COLO668 (cell line): ENCODE measurements at regions not wholly inside any gene's neighbourhood (a gene's known extent, or its start where the extent isn't known, plus 50 kb on each side); places are given as distances from the start of the nearest gene placed in this dataset.
"Not testable (repeated sequence)": the region's sequence is repeated elsewhere in the genome, so short reads cannot be mapped to it uniquely, and the experiment has no call there.

ENCODE experiments used
- DNase-seq: peaks from one replicate; lab custom pipeline; 2025; ENCODE audit not compliant: unreplicated experiment; lab: John Stamatoyannopoulos, UW

GRCh38 chr12:9413862-9414261 is 193.9 kb downstream of the KLRB1 start:
- not testable (repeated sequence) for DNase-seq

DNA sequence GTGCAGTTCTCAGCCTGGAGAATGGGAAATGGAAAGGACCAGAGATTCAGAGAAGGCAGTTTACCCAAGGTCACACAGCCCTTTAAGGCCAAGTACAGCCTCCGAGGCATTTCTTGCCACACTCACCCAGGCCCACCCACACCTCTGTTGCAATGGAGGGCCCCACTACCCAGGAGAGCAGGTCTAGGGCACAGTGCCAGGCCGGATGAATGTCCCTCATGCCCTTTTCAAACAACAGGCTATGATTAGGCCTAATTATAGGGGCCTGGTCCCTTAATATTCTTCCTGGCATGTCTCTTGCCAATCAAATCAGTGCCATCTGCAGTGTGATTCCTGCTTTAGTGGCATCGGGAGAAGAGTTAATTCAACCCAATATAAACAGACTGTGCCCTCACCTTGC is 195.3 kb downstream of the KLRB1 start:
- DNase-seq = not testable (repeated sequence)

GRCh38 chr12:9411616-9412268 is 196.0 kb downstream of the KLRB1 start:
- DNase-seq = not testable (repeated sequence)

DNA sequence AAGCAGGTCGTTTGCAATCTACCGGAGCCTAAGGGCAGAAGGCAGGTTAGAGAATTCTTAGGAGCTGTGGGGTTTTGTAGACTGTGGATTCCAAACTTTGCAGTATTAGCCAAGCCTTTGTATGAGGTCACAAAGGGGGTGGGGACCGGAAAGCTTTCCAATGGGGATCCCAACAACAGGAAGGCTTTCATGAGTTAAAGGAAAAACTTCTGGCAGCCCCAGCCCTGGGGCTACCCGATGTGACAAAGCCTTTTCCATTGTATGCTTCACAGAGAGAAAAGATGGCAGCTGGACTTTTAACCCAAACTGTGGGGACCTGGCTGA is 199.2 kb upstream of the PZP start:
- DNase-seq = not testable (repeated sequence)

- no peak for DNase-seq
These were observed 198.6 kb upstream of the PZP start for GRCh38 chr12:9406564-9407424.

GRCh38 chr12:9405886-9406563 is 197.8 kb upstream of the PZP start:
- DNase-seq = no peak

DNA sequence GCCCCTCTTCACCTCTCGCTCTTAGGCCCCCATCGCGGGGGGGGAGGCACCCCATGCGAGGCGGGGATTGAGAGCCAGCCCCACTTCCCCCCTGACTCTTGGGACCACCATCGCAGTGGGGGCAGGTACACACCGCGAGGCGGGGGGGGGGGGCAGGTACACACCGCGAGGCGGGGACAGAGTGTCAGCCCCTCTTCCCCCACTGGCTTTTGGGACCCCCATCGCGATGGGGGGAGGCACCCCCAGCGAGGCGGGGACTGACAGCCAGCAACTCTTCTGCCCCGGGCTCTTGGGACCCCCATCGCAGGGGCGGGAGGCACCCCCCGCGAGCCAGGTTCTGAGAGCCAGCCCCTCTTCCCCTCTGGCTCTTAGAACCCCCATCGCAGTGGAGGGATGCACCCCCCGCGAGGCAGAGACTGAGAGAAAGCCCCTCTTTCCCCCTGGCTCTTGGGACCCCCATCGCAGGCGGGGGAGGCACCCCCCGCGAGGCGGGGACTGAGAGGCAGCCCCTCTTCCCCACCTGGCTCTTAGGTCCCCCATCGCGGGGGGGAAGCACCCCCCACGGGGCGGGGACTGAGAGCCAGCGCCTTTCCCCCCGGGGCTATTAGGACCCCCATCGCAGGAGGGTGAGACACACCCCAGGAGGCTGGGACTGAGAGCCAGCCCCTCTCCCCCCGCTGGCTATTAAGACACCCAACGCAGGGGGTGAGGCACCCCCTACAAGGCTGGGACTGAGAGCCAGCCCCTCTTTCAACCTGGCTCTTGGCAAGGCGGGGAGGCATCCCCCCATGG is 196.5 kb upstream of the PZP start:
- no peak for DNase-seq

DNA sequence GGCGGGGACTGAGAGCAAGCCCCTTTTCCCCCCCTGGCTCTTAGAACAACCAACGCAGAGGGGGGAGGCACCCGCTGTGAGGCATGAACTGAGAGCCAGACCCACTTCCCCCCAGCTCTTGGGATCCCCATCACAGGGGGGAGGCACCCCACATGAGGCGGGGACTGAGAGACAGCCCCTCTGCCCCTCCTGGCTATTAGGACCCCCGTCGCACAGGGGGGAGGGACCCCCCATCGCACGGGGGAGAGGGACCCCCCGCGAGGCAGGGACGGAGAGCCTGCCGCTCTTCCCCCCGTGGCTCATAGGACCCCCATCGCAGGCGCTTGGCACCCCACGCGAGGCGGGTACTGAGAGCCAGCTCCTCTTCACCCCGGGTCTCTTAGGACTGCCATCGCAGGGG is 195.8 kb upstream of the PZP start:
- no peak for DNase-seq

GRCh38 chr12:9402432-9403040 is 194.3 kb upstream of the PZP start:
- not testable (repeated sequence) for DNase-seq

DNA sequence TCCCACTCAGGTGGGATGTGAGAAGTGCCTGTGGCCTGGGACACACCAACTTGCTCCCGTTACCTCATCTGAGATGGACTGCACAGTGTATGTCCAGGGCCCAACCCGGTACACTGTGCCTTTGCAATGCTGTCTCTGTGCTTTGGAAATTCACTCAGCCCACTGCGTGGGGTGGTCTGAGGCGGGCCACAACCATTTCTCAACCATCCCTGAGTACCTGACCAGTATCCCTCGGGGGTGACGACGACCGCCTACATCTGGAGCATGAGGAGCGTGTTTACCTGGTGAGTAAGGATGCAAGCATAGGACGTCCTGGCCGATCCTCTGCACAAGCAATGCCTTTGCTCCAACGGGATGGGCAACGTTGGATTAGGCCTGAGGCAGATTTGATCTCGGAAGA is 188.2 kb upstream of the PZP start:
- not testable (repeated sequence) for DNase-seq

- DNase-seq = not testable (repeated sequence)
These were observed 187.0 kb upstream of the PZP start for GRCh38 chr12:9395220-9395619.

DNA sequence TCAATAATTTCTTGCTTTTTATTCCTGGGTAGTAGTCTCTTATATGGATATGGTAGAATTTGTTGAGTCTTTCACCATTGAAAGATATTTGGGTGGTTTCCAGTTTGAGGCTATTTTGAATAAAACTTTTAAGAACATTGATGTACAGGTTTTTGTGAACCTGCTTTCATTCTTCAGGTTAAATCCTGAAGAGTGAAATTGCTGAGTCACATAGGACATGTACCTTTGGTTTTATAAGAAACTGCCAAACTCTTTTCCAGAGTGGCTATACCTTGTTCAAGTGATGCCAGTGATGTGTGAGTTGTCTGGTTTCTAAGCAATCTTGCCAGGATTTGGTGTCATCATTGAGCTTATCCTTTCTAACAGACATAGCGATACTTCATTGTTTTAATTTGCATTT is 184.6 kb upstream of the PZP start:
- no peak for DNase-seq

DNA sequence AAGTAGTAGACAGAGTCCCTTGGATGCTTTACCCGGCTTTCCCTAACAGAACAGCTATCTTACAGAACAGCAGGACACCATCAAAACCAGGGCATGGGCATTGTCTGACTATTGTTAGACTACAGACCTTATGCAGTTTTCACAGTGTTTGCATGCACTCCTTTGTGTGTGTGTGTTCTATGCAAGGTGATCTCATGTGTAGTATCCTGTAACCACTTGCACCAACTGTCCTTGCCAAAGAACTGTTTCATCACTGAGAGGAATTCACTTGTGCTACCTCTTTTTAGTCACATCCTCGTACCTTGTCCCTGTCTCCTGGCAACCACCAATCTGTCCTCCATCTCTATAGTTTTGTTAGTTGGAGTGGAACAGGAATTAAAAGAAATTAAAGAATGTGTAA is 183.6 kb upstream of the PZP start:
- no peak for DNase-seq

DNA sequence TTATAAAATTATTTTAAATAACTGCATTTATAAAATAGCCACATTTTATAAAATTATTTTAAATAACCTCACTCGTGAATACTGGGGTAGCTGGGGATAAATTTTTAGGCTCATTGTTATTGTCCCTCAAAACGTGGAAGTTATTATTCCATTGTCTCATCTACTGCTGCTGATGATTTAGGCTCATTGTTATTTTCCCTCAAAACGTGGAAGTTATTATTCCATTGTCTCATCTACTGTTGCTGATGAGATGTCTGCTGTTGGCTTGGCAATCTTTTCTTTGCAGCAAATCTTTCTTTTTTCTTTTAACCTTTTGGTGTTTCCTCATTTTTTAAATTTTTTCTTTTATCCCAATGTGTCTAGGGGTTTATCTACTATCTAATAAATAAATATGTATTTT is 182.6 kb upstream of the PZP start:
- no peak for DNase-seq

DNA sequence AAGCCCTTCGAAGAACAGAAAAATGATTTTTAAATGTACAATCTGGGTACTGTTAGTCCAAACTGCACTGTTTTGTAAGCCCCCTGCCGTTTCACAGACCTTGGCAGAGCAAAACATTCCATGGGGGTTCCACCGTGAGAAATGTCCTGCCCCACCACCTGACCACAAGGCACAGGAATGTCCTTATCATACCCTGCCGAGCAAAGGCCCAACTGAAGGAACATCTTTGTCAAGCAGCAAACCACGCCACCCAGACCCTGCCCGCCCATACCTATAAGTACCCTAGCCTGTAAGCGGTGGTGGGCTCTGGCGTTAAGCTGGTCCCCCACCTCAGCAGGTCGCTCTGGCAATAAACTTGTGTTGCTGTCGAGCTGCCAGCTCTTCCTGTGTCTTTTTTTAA is 181.6 kb upstream of the PZP start:
- no peak for DNase-seq

DNA sequence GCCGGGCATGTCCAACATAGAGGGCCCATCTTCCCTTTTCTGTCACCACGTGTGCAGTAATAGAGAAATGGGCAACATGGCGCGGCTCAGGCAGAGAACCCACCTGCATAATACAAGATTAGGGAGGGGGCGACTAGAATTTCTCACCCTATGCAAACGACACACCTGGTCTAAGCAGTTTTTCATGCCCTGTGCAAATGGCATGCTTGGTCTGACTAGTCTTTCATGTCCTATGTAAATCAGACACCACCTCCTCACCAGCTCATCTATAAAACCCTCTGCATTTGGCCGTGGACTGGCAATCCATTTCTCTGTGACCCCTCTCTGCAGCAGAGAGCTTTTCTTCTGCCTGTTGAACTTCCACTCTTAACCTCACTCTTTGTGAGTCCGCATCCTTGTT is 180.2 kb upstream of the PZP start:
- no peak for DNase-seq

GRCh38 chr12:9387450-9387849 is 179.3 kb upstream of the PZP start:
- DNase-seq = no peak

GRCh38 chr12:9383585-9383984 is 175.4 kb upstream of the PZP start:
- DNase-seq = no peak

GRCh38 chr12:9381619-9382018 is 173.4 kb upstream of the PZP start:
- no peak for DNase-seq

- DNase-seq = no peak
These were observed 172.5 kb upstream of the PZP start for GRCh38 chr12:9380650-9381049.
